CD4-positive, alpha-beta T cell (primary cell): ENCODE measurements at regions not wholly inside any gene's neighbourhood (a gene's known extent, or its start where the extent isn't known, plus 50 kb on each side); places are given as distances from the start of the nearest gene placed in this dataset.

Experiments used
- ATAC-seq: fragments of 200-7000 bp; cut with Tn5 transposase; one replicate; pipeline ENCODE4 v1.10.0; 2022; ENCODE audit warnings: mild to moderate bottlenecking; ENCODE audit not compliant: poor library complexity
- CTCF ChIA-PET: fragments of 350-600 bp; sonication (Branson Sonifier 250); formaldehyde crosslinking; loops from one replicate; lab custom pipeline; 2021; ENCODE audit warnings: antibody characterized with exemption, inconsistent platforms; lab: Charles Lee
- POLR2A ChIA-PET: fragments of 350-600 bp; sonication (Branson Sonifier 250); formaldehyde crosslinking; loops from one replicate; lab custom pipeline; 2021; ENCODE audit warnings: antibody characterized with exemption, inconsistent platforms; lab: Charles Lee
- DNase-seq, 14 experiments: peaks; one replicate each; pipeline ENCODE4 v3.0.0-alpha.2; 2013 to 2020; ENCODE audit warnings: mixed read lengths in 2 of 14
- H3K27ac ChIP-seq, 2 donors: one replicate each; pipeline versions ENCODE4 v1.5.1 to v1.7.0; 2013; ENCODE audit warnings: low read length in 2 of 2, low read depth in 1 of 2, mild to moderate bottlenecking in 1 of 2
- H3K27me3 ChIP-seq, 2 experiments: 1 replicate in 1 of 2; 2 replicates in 1 of 2; pipeline versions ENCODE4 v1.6.1 to v1.7.0; 2013; ENCODE audit warnings: low read length in 2 of 2, control low read depth in 1 of 2, mild to moderate bottlenecking in 1 of 2, moderate library complexity in 1 of 2; ENCODE audit not compliant: insufficient read depth in 2 of 2, control insufficient read depth in 1 of 2
- H3K36me3 ChIP-seq: one replicate; pipeline ENCODE4 v1.6.1; 2013; ENCODE audit warnings: low read length, control low read depth; ENCODE audit not compliant: insufficient read depth
- H3K4me1 ChIP-seq: one replicate; pipeline ENCODE4 v1.6.1; 2013; ENCODE audit warnings: low read length, control low read depth; ENCODE audit not compliant: insufficient read depth
- H3K4me3 ChIP-seq: one replicate; pipeline ENCODE4 v1.5.1; 2013; ENCODE audit warnings: mild to moderate bottlenecking, low read length, moderate library complexity
- H3K9me3 ChIP-seq, 2 experiments: 1 replicate in 1 of 2; 2 replicates in 1 of 2; pipeline versions ENCODE4 v1.6.1 to v1.7.0; 2013; ENCODE audit warnings: low read length in 2 of 2, mild to moderate bottlenecking in 2 of 2, control low read depth in 1 of 2, moderate library complexity in 1 of 2; ENCODE audit not compliant: control insufficient read depth in 1 of 2, insufficient read depth in 1 of 2
- H3K27ac Mint-ChIP-seq: one replicate; pipeline ENCODE4 v1.8.0; 2020; ENCODE audit warnings: mixed read lengths
- H3K27me3 Mint-ChIP-seq: one replicate; pipeline ENCODE4 v1.8.0; 2021; ENCODE audit warnings: mixed read lengths
- H3K36me3 Mint-ChIP-seq: one replicate; pipeline ENCODE4 v1.8.0; 2021; ENCODE audit warnings: low read depth, mixed read lengths
- H3K4me1 Mint-ChIP-seq: one replicate; pipeline ENCODE4 v1.8.0; 2021; ENCODE audit warnings: low read depth, mixed read lengths
- H3K4me3 Mint-ChIP-seq: one replicate; pipeline ENCODE4 v1.8.0; 2020; ENCODE audit warnings: mild to moderate bottlenecking, mixed read lengths
- H3K9me3 Mint-ChIP-seq: one replicate; pipeline ENCODE4 v1.8.0; 2020; ENCODE audit warnings: mixed read lengths
- CTCF ChIP-seq: fragments of 200-600 bp; IDR thresholded peaks from one replicate; pipeline ENCODE4 v1.8.0; 2022; ENCODE audit warnings: antibody characterized with exemption, mild to moderate bottlenecking
- intact Hi-C, 2 experiments: fragments of 100-400 bp; cut with DNase I in 1 of 2; cut with micrococcal nuclease in 1 of 2; formaldehyde crosslinking; loops; one replicate each; pipeline versions ENCODE4 v1.15.1 to v1.9.0; 2023 to 2025; cut with DNase I, micrococcal nuclease

GRCh38 chr12:91404441-91404840, 221.8 kb upstream of the DCN start:
- no peaks in the 10 kb centered on the region for H3K4me1 Mint-ChIP-seq
- Histone ChIP-seq H3K4me1 (no peaks in the 10 kb centered on the region), H3K36me3 (no peaks in the 10 kb centered on the region), H3K27ac (no peak overlapping the region), H3K4me3 (no peak overlapping the region), H3K27me3 (no peaks in the 10 kb centered on the region), H3K9me3 (no peaks in the 10 kb centered on the region)
- POLR2A ChIA-PET: no interaction called here
- DNase-seq (no peak), ATAC-seq (no peak)
- H3K27ac Mint-ChIP-seq: no peak overlapping the region
- no peaks in the 10 kb centered on the region for H3K36me3 Mint-ChIP-seq
- no peak overlapping the region for H3K4me3 Mint-ChIP-seq
- H3K27me3 Mint-ChIP-seq: no peaks in the 10 kb centered on the region
- no peak for TF ChIP-seq CTCF
- CTCF ChIA-PET: no interaction called here
- intact Hi-C loops: no loop called here
- H3K9me3 Mint-ChIP-seq: no peaks in the 10 kb centered on the region

GRCh38 chr12:91401190-91401589, 218.6 kb upstream of the DCN start:
- no peak for TF ChIP-seq CTCF
- Mint-ChIP-seq H3K4me1 (no peaks in the 10 kb centered on the region), H3K36me3 (no peaks in the 10 kb centered on the region), H3K27me3 (no peaks in the 10 kb centered on the region), H3K27ac (no peak overlapping the region), H3K4me3 (no peak overlapping the region), H3K9me3 (no peaks in the 10 kb centered on the region)
- CTCF ChIA-PET: no interaction called here
- ATAC-seq (no peak), DNase-seq (no peak)
- Histone ChIP-seq H3K4me3 (no peak overlapping the region), H3K27ac (no peak overlapping the region), H3K9me3 (no peaks in the 10 kb centered on the region), H3K27me3 (no peaks in the 10 kb centered on the region), H3K36me3 (no peaks in the 10 kb centered on the region), H3K4me1 (no peaks in the 10 kb centered on the region)
- intact Hi-C loops: no loop called here
- POLR2A ChIA-PET: no interaction called here

- Mint-ChIP-seq H3K27ac (no peak overlapping the region), H3K27me3 (no peaks in the 10 kb centered on the region), H3K4me1 (no peaks in the 10 kb centered on the region), H3K36me3 (no peaks in the 10 kb centered on the region), H3K9me3 (no peaks in the 10 kb centered on the region), H3K4me3 (no peak overlapping the region)
- Histone ChIP-seq H3K36me3 (no peaks in the 10 kb centered on the region), H3K27me3 (no peaks in the 10 kb centered on the region), H3K9me3 (no peaks in the 10 kb centered on the region), H3K4me1 (no peaks in the 10 kb centered on the region), H3K4me3 (no peak overlapping the region), H3K27ac (no peak overlapping the region)
- intact Hi-C loops: no loop called here
- ChIA-PET POLR2A (interaction anchor here (1.0 kb wide), 1 partner anchor 18 kb away, joined by 4 read pairs; no protein-coding TSS in a partner anchor), CTCF (interaction anchor here (0.5 to 1.0 kb wide), 2 partner anchors 19 to 376 kb away, joined by 3 read pairs; no protein-coding TSS in a partner anchor)
- no peak for TF ChIP-seq CTCF
- ATAC-seq (no peak), DNase-seq (no peak)
Measured at GRCh38 chr12:91400271-91400670, 217.7 kb upstream of the DCN start.
